OCI-LY3 (cell line): ENCODE measurements at regions not wholly inside any gene's neighbourhood (a gene's known extent, or its start where the extent isn't known, plus 50 kb on each side); places are given as distances from the start of the nearest gene placed in this dataset.

Experiments used
- EZH2phosphoT487 ChIP-seq: fragments of 200-600 bp; shearing (Covaris generic); IDR thresholded peaks from 2 replicates; pipeline ENCODE4 v1.6.1; 2018; ENCODE audit warnings: antibody characterized with exemption, mixed run types, low read depth
- TF ChIP-seq, protein P1 (sequence below): fragments of 200-600, 300-600 bp; sonication (generic); IDR thresholded peaks from 2 replicates; pipeline ENCODE4 v1.5.1; 2014; ENCODE audit warnings: antibody characterized with exemption, low read length, low read depth

DNA sequence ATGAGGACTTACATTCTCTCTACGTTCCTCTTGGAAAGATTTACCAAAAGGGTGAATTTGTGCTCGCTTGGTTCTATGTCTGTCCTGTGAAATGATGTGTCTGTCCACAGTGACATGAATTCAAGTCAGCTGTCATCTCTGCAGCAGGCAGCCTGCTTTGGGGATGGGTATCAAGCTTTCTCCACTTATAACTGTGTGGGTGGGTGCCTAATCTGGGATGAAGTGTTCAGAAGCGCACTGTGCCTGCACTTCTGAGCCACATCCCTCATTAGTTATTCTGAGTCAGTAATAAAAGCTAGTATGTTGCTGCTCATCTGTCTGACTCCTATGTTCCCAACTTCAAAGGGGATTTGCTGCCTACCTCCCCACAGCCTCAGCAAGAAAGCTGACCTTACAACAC, 86.1 kb upstream of the TUBA3C start:
- TF ChIP-seq, protein P1, sequence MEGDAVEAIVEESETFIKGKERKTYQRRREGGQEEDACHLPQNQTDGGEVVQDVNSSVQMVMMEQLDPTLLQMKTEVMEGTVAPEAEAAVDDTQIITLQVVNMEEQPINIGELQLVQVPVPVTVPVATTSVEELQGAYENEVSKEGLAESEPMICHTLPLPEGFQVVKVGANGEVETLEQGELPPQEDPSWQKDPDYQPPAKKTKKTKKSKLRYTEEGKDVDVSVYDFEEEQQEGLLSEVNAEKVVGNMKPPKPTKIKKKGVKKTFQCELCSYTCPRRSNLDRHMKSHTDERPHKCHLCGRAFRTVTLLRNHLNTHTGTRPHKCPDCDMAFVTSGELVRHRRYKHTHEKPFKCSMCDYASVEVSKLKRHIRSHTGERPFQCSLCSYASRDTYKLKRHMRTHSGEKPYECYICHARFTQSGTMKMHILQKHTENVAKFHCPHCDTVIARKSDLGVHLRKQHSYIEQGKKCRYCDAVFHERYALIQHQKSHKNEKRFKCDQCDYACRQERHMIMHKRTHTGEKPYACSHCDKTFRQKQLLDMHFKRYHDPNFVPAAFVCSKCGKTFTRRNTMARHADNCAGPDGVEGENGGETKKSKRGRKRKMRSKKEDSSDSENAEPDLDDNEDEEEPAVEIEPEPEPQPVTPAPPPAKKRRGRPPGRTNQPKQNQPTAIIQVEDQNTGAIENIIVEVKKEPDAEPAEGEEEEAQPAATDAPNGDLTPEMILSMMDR = no peak
- no peak for TF ChIP-seq EZH2phosphoT487
